HPDE6-E6E7 (cell line): ENCODE measurements at regions not wholly inside any gene's neighbourhood (a gene's known extent, or its start where the extent isn't known, plus 50 kb on each side); places are given as distances from the start of the nearest gene placed in this dataset.
"Not testable (repeated sequence)": the region's sequence is repeated elsewhere in the genome, so short reads cannot be mapped to it uniquely, and the experiment has no call there.

Experiments
- DNase-seq: peaks from one replicate; pipeline ENCODE4 v3.0.0; 2011; ENCODE audit warnings: missing footprints; ENCODE audit errors: extremely low spot score

DNA sequence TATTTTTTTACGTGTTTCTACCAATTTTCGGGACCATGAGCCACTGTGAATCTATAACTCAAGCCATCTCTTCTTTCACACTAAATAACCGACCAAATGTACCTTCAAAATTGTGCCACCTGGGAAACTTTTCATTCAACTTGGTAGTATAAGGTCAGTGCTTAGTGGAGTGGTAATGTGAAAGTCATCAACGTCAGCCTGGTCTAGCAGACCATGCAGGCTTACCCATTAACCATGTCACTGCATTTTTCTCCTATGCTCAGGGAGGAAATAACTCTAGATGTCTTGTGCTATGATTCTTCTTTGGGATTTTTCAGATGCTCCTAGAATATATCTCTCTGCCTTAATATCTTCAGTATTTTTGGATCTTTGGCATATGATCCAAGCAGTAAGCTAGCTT, 1075.4 kb upstream of the POT1 start:
- no peak for DNase-seq

DNA sequence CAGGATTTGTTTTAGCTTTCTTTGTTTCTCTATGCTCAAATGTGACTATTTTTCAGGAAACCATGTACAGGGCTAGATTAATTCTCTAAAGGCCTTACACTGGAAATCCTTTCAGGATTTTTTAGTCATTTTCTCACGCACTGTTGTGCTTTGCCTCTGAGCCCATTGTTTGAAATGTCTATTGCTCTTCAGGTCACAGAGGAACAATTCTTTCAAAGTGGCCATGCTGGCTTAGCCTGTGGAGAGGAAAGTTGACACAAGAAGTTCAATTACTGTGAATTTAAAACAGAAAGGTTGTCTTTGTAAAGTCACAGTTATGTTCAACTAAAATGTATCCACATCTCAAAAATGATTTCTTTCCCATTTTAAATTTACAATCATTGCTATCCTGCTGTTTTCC, 1071.7 kb upstream of the POT1 start:
- DNase-seq: no peak

DNA sequence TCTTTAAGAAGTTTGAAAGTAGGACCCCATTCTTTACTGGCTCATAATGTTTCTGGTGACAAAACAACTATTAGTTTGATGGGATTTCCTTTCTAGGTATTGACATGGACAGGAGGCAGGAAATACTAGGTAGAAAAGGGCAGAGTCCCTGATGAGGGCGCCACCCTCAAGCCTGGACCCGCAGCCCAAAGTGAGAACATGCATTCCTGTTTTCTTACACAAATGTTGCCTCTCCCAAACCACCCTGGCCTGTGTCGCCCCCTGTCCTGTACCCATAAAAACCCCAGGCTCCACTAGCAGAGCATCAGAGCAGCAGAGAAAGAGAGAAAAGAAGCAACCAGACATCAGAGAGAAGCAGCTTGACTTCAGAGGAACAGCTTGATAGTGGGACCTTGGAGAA, 1055.2 kb upstream of the POT1 start:
- no peak for DNase-seq

DNA sequence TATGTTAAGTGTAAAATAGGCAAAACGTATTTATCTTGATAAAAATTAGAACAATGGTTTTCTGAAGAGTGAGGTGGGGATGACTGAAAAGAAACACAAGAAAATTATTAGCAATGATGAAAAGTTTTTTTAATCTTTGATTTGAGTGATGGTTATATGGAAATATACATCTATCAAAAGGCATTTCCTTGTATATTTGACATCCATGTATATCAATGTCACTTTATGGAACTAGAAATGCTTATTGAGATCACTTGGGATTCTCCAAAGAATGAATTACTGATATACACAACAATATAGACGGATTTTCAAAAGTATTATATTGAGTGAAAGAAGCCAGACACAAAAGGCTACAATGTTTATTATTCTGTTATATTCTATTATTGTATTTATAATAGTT, 1042.0 kb upstream of the POT1 start:
- DNase-seq: no peak

DNA sequence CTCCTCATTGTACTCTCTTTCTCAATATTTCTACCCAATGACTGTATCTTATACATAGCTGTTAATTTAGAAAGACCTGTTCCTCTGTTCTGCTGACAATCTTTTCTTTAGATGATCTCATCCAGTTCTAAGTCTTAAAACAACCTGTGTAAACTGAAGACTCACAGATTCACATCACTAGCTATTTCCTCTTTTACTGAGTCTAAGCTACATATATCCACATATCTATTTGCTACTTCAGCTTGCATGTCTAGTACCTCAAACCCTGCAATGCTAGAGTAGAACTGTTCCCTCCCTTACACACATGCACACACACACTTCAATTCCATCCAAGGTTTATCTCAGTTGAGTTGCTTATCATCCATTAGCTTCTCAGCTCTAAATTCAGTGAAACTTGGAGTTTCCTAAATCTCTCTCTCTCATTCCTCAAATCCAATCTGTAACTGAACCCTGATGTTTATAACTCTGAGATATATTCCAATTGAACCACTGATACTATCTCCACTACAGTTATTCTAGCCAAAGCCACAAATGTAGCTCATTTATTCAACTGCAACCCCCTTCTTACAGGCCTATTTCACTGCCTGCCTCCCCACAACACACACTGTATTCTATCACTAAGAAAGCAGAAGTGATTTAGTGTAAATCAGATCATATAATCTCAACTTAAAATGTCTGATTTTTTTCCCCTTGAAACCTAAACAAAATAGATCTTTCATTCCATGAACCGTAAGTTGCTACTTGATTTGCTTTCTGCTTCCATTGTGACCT, 1036.8 kb upstream of the POT1 start:
- DNase-seq: no peak

DNA sequence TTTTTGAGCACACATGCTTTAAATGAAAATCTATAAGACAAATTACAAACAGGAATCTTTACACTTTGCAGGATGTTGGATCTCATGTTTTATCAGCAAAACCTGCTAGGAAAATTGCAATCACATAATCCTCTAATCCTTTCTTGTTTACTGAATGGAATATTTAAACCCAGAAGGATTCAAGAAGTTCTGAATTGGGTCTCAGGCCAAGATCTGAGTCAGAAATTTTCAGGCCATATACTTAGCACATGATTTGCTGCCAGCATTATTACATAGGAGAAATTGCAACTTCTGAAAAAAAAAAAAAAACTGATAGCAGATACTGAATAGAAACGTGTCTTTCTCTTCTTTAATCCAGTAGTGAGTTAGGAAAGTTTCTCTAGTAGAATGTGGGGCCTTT, 1005.3 kb upstream of the POT1 start:
- DNase-seq: no peak

DNA sequence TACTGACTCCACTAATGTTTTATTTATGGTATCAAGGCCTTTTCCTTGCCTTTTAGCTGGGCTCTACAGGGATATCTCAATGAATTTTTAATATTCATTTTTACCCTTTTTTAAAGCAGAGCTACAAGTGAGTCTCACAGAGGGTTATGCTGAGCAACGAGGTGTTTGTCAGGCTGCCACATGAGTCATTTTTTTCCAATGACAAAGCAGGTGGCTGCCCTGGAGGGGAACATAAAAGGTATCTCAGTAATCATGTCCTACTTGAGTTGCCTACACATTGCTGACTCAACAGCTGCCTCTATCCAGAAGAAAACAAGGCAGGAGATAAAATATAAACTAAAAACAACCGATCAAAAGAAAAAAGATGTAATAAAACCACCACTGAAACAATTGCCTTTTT, 1004.9 kb upstream of the POT1 start:
- peak; percentile 13 for DNase-seq

DNA sequence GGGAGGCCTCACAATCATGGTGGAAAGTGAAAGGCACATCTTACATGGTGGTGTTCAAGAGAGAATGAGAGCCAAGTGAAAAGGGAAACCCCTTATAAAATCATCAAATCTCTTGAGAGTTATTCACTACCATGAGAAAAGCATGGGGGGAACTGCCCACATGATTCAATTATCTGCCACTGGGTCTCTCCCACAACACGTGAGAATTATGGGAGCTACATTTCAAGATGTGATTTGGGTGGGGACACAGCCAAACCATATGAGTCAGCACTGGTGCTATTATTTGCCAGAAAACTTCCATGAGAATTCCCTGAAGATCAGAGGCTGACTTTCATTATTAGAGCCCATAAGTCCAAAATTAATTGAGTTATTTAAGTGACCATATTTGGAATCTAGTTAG, 1001.2 kb upstream of the POT1 start:
- DNase-seq: no peak

DNA sequence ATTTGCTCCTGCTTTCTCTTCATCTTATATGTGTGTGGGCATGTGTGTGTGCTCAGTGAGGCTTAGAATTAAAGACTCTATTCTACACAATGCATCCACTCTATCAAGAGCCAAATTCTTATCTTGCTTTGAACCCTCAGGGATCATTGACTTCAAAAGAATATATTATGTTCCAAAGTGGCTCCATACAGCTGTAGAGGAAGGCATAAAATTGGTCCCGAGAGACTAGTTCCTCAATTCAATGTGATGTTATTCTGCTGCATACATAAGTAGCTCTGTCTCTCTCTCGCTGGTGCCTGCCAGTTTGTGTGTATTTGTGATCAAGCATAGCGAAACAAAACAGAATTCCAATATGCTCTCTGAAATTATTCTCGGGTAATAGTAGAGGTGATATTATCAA, 997.9 kb upstream of the POT1 start:
- DNase-seq: no peak

DNA sequence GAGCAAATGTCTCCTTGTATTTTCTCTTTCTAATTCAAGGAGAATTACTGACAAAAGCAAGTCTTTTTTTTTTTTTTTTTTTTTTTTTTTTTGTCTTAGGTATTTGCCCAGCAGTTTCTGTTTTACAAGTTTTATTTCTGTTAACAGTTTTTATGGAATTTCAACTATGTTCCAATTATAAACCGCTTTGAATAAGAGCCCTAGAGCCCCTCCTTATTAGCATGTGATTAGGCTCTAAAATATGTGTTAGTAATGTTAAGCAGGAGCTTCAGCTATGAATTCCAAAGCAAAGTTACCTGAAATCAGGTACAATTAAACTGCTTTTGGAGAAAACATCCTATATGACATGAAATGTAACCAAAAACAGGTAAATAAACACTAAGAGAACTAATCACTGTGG, 997.0 kb upstream of the POT1 start:
- no peak for DNase-seq

DNA sequence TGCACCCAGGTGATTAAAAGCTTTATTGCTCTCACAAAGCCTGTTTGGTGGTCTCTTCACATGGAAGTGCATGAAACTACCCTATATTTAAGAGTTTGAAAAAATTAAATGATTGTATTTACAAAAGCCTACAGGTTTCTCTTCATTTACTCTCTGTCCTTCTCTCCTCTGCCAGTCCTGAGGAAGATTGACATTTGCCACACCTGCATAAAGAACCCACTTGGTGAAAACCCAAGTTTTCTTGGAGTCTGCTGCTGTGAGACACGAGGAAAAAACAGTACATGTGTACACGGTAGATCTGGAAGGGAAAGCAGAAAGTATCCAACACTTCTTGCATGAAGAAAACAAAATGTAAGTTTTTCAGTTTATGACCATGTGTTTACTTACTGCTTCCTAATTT, 994.4 kb upstream of the POT1 start:
- no peak for DNase-seq

DNA sequence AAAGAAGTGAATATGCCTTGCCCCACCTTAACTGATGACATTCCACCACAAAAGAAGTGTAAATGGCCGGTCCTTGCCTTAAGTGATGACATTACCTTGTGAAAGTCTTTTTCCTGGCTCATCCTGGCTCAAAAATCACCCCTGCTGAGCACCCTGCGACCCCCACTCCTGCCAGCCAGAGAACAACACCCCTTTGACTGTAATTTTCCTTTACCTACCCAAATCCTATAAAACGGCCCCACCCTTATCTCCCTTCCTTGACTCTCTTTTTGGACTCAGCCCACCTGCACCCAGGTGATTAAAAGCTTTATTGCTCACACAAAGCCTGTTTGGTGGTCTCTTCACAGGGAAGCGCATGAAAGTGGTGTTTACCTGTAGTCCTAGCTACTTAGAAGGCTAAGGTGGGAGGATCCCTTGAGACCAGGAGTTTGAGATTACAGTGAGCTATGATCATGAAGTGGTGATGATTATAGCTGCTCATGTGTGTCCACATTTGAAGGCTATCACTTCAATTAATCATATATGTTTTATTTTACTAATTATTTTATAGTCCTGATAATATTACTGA, 985.8 kb upstream of the POT1 start:
- DNase-seq: not testable (repeated sequence)

DNA sequence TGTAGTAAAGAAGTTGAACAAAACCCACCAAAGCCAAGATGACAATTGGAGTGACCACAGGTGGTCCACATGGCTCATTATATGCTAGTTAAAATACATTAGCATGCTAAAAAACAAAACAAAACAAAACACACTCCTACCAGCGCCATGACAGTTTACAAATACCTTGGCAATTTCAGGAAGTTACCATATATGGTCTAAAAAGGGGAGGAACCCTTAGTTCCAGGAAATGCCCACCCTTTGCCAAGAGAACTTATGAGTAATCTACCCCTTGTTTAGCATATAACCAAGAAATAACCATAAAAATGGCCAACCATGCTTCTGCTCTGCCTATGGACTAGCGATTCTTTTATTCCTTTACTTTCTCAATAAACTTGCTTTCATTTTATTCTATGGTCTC, 979.1 kb upstream of the POT1 start:
- DNase-seq: no peak

DNA sequence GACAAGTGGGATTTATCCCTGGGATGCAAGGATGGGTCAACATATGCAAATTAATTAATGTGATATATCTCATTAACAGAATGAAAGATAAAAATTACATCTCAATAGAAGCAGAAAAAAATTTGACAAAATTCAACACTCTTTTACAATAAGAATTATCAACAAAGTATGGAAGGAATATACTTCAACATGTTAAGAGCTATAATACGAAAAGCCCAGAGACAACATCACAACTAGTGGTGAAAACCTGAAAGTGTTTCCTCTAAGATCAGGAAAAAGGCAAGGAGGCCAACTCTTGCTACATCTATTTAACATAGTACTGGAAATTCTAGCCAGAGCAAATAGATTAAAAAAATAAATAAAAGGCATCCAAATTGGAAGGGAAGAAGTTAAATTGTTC, 970.0 kb upstream of the POT1 start:
- no peak for DNase-seq

DNA sequence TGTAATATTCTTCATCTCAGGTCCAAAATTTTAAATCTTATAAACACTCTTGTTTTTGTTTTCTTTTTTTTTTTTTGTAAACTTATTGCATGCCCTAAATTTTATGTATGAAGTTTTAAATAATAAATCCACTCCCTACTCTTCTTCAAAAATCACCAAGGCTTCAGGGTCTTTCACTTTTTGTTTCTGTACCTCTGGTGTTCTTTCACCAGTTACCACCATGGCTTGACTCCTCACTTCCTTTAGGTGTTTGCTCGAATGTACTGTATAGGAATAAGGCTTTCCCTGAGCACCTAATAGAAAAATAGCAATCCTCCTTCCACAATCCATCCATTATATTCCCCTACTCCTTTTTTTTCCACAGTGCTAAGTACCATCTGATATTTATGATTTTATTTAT, 962.8 kb upstream of the POT1 start:
- DNase-seq: no peak

DNA sequence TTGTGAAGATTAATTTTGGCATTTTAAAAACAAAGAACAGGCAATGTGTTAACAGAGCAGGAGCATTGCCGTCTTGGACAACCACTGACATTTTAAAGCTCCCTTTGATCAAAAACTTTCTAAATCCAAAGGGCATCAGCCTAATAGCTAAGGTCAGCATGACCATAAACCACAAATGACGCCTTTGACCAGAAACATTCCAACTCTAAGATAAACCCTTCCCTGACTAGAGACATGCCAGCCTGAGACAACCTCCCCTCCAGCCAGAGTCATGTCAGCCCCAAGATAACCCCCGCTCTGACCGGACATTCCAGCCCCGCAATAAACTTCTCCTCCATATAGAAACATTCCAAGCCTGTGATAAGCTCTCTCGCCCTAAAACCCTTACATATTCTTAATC, 949.4 kb upstream of the POT1 start:
- DNase-seq: no peak

DNA sequence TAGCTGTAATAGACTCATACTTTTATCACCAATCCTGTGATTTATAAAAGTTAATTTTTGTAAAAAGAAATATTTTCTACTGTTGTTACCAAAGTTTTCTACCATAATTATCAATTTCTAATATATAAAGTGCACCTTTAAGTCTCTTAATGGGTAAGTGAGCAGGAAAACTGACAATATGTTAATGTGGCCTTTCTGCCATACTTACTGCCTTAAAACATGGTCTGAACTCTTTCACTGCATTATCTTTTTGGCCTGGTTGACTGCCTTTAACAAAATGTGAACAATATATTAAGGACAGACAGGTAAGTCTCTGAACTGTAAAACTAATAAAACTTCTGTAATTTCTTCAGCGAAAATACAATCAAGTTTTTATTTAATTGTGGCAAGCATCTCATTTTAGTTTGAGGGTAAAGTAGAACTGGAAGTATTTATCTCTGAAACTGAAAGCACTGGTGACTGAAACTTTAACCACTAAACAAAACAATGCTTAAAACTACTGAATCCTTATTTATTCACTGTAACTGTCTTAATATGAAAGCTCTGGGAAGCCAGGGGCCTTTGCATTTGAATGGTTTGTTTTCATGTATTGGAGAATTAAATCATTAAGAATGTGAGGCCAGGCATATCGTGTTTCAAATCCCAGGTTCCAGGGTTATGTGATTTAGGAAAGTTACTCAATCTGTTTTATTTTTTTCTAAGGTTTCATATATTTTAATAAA, 948.8 kb upstream of the POT1 start:
- no peak for DNase-seq

DNA sequence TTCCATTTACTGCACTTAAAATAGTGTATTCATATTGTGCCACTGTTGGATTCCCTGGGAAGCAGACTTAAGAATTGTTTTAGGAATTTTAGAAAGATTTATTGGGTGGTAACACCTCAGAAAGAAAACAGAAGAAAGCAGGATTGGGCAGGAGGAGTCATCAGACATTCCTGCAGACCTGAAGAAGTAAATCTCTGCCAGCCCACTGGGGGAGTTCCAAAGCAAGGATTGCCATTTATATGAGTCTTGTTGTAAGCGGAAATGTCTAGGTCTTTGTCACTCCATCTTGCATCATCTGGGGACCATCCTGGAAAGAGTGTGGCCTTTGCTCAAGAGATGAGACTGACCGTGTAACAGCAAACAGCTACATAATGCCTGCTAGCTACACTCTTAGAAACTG, 947.6 kb upstream of the POT1 start:
- DNase-seq: no peak

DNA sequence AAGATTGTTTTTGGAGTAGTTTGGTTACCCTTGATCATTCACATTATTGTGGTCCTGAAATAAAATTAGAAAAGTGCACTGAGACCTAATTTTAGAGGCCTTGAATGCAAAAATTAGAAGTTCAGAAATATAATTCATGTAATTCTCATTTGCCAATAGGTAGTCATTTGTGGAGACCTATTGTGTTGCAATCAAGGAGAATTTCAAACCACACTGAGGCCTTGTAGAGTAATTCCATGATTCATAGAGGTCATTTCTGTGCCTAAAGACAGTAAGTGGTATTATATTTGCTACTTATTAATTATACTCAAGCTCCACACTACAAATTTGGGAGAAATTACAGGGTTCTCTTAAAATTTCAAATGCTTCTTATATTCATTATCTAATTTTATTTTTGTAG, 946.8 kb upstream of the POT1 start:
- DNase-seq: no peak

DNA sequence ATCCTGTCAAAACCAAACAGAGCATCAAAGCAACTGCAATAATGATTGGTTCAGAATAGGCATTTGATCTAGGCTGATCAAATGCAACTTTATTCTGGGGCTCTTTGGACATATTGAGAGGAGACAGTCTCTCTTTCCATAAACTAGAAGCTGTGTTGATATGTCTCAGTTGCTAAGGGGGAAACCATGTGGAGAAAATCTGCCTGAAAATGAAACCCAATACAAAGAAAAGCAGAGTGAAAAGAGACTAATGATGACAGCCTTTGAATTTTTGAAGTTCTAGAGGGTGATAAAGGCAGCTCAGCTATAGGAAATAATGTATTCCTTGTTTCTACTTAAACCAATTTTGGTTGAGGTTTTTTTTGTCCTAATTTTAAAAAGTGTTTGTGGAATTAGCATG, 941.8 kb upstream of the POT1 start:
- DNase-seq: no peak

DNA sequence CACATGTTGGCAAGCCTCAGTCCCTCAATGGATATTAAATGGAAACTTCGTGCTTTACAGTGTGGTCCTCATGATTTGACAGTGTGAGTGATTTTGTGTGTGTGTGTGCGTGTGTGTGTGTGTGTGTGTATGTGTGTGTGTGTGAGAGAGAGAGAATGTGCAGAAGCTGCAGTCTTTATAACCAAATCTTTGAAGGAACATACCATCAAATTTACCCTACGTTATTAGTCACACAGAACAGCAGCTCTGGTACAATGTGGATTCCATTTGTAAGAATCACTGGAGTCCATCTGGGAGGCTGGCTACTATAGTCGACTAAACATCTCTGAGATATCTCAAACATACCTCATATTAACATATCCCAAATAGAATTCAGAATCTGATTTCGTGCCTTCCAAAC, 928.0 kb upstream of the POT1 start:
- no peak for DNase-seq

DNA sequence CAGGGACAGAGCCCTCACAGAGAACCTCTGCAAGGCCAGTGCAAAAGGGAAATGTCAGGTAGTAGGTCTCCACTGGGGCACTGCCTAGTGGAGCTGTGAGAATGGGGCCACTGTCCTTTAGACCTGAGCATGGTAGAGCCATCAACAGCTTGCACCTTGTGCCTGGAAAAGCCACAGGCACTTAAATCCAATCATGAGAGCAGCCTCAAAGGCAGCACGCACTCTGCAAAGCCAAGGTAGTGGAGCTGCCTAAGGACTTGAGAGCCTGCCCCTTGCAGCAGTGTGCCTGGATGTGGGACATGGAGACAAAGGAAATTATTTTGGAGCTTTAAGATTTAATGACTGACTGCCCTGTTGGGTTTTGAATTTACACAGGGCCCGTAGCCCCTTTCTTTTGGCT, 918.5 kb upstream of the POT1 start:
- no peak for DNase-seq

DNA sequence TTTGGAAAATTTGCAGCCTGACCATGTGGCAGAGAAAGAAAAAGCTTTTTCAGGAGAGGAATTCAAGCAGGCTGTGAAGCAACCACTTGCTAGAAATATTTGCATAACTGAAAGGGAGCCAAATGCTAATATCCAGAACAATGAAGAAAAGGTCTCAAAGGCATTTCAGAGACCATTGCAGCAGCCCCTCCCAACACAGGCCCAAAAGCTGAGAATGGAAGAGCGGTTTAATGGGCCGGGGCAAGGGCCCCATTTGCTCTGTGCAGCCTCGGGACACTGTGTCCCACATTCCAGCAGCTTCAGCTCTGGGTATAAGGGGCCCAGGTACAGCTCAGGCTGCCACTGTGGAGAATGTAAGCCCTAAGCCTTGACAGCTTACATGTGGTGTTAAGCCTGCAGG, 918.1 kb upstream of the POT1 start:
- no peak for DNase-seq
